B cell (primary cell): ENCODE measurements at regions not wholly inside any gene's neighbourhood (a gene's known extent, or its start where the extent isn't known, plus 50 kb on each side); places are given as distances from the start of the nearest gene placed in this dataset.

Source experiments
- EZH2 ChIP-seq: IDR thresholded peaks from 2 replicates; pipeline ENCODE4 v1.6.1; 2012; ENCODE audit warnings: borderline replicate concordance, low read depth, mild to moderate bottlenecking, moderate library complexity, low read length; ENCODE audit not compliant: insufficient read depth, poor library complexity, severe bottlenecking
- TF ChIP-seq, protein P1 (sequence below): fragments of 200-600 bp; IDR thresholded peaks from one replicate; pipeline ENCODE4 v1.8.0; 2022; ENCODE audit warnings: antibody characterized with exemption, mild to moderate bottlenecking

GRCh38 chr4:24243641-24244040 lies 340.7 kb downstream of the DHX15 start:
- TF ChIP-seq, protein P1, sequence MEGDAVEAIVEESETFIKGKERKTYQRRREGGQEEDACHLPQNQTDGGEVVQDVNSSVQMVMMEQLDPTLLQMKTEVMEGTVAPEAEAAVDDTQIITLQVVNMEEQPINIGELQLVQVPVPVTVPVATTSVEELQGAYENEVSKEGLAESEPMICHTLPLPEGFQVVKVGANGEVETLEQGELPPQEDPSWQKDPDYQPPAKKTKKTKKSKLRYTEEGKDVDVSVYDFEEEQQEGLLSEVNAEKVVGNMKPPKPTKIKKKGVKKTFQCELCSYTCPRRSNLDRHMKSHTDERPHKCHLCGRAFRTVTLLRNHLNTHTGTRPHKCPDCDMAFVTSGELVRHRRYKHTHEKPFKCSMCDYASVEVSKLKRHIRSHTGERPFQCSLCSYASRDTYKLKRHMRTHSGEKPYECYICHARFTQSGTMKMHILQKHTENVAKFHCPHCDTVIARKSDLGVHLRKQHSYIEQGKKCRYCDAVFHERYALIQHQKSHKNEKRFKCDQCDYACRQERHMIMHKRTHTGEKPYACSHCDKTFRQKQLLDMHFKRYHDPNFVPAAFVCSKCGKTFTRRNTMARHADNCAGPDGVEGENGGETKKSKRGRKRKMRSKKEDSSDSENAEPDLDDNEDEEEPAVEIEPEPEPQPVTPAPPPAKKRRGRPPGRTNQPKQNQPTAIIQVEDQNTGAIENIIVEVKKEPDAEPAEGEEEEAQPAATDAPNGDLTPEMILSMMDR = no peak
- TF ChIP-seq EZH2 = no peak
